IMR-90 (cell line): ENCODE measurements at regions not wholly inside any gene's neighbourhood (a gene's known extent, or its start where the extent isn't known, plus 50 kb on each side); places are given as distances from the start of the nearest gene placed in this dataset.
"Not testable (repeated sequence)": the region's sequence is repeated elsewhere in the genome, so short reads cannot be mapped to it uniquely, and the experiment has no call there.

Experiments used
- ATAC-seq: fragments of 200-7000 bp; cut with Tn5 transposase; 2 replicates; pipeline ENCODE4 v1.9.1; 2020; ENCODE audit warnings: low read depth, mild to moderate bottlenecking, moderate library complexity
- BruUV-seq: library from RNA; stranded (reverse); fragments of 400-500 nt; replicated peaks from 2 replicates; lab custom pipeline; 2021; lab: Mats Ljungman, UMichigan
- CTCF ChIA-PET: fragments of 300-600 bp; formaldehyde crosslinking; extraction: SDS; loops from one replicate; lab custom pipeline; 2021; ENCODE audit warnings: antibody characterized with exemption; lab: Yijun Ruan, JAX
- POLR2A ChIA-PET: fragments of 300-600 bp; sonication (Branson Sonifier 250); formaldehyde crosslinking; loops from one replicate; lab custom pipeline; 2022; ENCODE audit warnings: antibody characterized with exemption; ENCODE audit not compliant: unreplicated experiment; lab: Charles Lee
- DNase-seq: peaks from one replicate; pipeline ENCODE4 v3.0.0; 2013
- H2AFZ ChIP-seq: replicated peaks from 2 replicates; pipeline ENCODE3; 2013; ENCODE audit warnings: low read length, mild to moderate bottlenecking; ENCODE audit not compliant: poor library complexity
- H2AK5ac ChIP-seq: 2 replicates; pipeline ENCODE4 v1.6.1; 2013; ENCODE audit warnings: low read depth, low read length, inconsistent platforms
- H2AK9ac ChIP-seq: replicated peaks from 2 replicates; pipeline ENCODE3; 2013; ENCODE audit warnings: mild to moderate bottlenecking, low read depth, low read length, moderate library complexity; ENCODE audit not compliant: poor library complexity
- H2BK120ac ChIP-seq: 2 replicates; pipeline ENCODE4 v1.6.1; 2013; ENCODE audit warnings: low read depth, low read length, inconsistent platforms
- H2BK15ac ChIP-seq: 3 replicates; pipeline ENCODE4 v1.6.1; 2013; ENCODE audit warnings: low read depth, low read length, inconsistent platforms
- H2BK20ac ChIP-seq: 2 replicates; pipeline ENCODE4 v1.6.1; 2013; ENCODE audit warnings: low read depth, mild to moderate bottlenecking, inconsistent platforms, low read length, moderate library complexity
- H2BK5ac ChIP-seq: 2 replicates; pipeline ENCODE4 v1.6.1; 2013; ENCODE audit warnings: mild to moderate bottlenecking, low read depth, low read length, inconsistent platforms; ENCODE audit not compliant: poor library complexity, severe bottlenecking
- H3K14ac ChIP-seq: replicated peaks from 2 replicates; pipeline ENCODE4 v1.6.1; 2013; ENCODE audit warnings: low read depth, low read length, inconsistent platforms
- H3K18ac ChIP-seq: 2 replicates; pipeline ENCODE4 v1.6.1; 2013; ENCODE audit warnings: low read depth, low read length, control low read depth
- H3K23ac ChIP-seq: 2 replicates; pipeline ENCODE4 v1.6.1; 2013; ENCODE audit warnings: low read depth, low read length, inconsistent platforms
- H3K27ac ChIP-seq: 2 replicates; pipeline ENCODE4 v1.5.1; 2013; ENCODE audit warnings: mild to moderate bottlenecking, control low read depth, low read length; ENCODE audit not compliant: insufficient read depth
- H3K27me3 ChIP-seq: 2 replicates; pipeline ENCODE4 v1.6.1; 2013; ENCODE audit warnings: low read length; ENCODE audit not compliant: control insufficient read depth, insufficient read depth
- H3K36me3 ChIP-seq: 2 replicates; pipeline ENCODE4 v1.6.1; 2013; ENCODE audit warnings: low read length, mixed read lengths; ENCODE audit not compliant: control insufficient read depth, insufficient read depth
- H3K4ac ChIP-seq: 2 replicates; pipeline ENCODE4 v1.6.1; 2013; ENCODE audit warnings: low read depth, low read length, inconsistent platforms
- H3K4me1 ChIP-seq: 2 replicates; pipeline ENCODE4 v1.6.1; 2013; ENCODE audit warnings: low read length, mixed read lengths; ENCODE audit not compliant: control insufficient read depth, insufficient read depth
- H3K4me2 ChIP-seq: 2 replicates; pipeline ENCODE4 v1.6.1; 2013; ENCODE audit warnings: low read depth, mild to moderate bottlenecking, control low read depth, low read length, moderate library complexity
- H3K4me3 ChIP-seq: 2 replicates; pipeline ENCODE4 v1.5.1; 2013; ENCODE audit warnings: low read depth, mild to moderate bottlenecking, control low read depth, low read length, moderate library complexity; ENCODE audit not compliant: insufficient read depth
- H3K56ac ChIP-seq: 2 replicates; pipeline ENCODE4 v1.6.1; 2013; ENCODE audit warnings: low read length, inconsistent platforms; ENCODE audit not compliant: insufficient read depth; ENCODE audit errors: extremely low read depth
- H3K79me1 ChIP-seq, 2 experiments: 2 replicates each; pipeline ENCODE4 v1.6.1; 2013; ENCODE audit warnings: low read length in 2 of 2, inconsistent platforms in 1 of 2, low read depth in 1 of 2
- H3K9ac ChIP-seq: 2 replicates; pipeline ENCODE4 v1.6.1; 2013; ENCODE audit warnings: low read depth, low read length, control low read depth
- H3K9me1 ChIP-seq: 2 replicates; pipeline ENCODE4 v1.6.1; 2013; ENCODE audit warnings: low read length, inconsistent platforms; ENCODE audit not compliant: insufficient read depth
- H3K9me3 ChIP-seq: 2 replicates; pipeline ENCODE4 v1.6.1; 2013; ENCODE audit warnings: low read length; ENCODE audit not compliant: control insufficient read depth, insufficient read depth
- H4K20me1 ChIP-seq: 2 replicates; pipeline ENCODE4 v1.6.1; 2013; ENCODE audit warnings: low read length, inconsistent platforms; ENCODE audit not compliant: insufficient read depth
- H4K5ac ChIP-seq: 2 replicates; pipeline ENCODE4 v1.6.1; 2013; ENCODE audit warnings: mild to moderate bottlenecking, low read depth, low read length, control low read depth
- H4K8ac ChIP-seq, 2 experiments: 2 replicates each; pipeline ENCODE4 v1.6.1; 2013; ENCODE audit warnings: low read depth in 2 of 2, low read length in 2 of 2, control low read depth in 1 of 2, inconsistent platforms in 1 of 2
- H4K91ac ChIP-seq: 2 replicates; pipeline ENCODE4 v1.6.1; 2013; ENCODE audit warnings: low read depth, low read length, inconsistent platforms; ENCODE audit not compliant: insufficient read depth
- RAD21 ChIP-seq: IDR thresholded peaks from 2 replicates; pipeline ENCODE4 v1.6.1; 2012; ENCODE audit warnings: low read length, improper control_type of control experiment
- WGBS, 2 experiments: methylation state at CpG; one replicate each; pipeline versions ENCODE4 v1.1.5 to v1.1.7; 2013; ENCODE audit warnings: missing lambda C conversion rate in 2 of 2; ENCODE audit not compliant: insufficient read length in 1 of 2; ENCODE audit errors: extremely low coverage in 2 of 2; 5-methylcytosine and 5-hydroxymethylcytosine counted together
- dilution Hi-C: fragments of 300-500 bp; cut with HindIII; formaldehyde crosslinking; loops from one replicate; pipeline ENCODE4 v1.14.3; 2018; ENCODE audit warnings: low sequenced_read_pairs; ENCODE audit not compliant: unreplicated experiment
- in situ Hi-C: fragments of 300-500 bp; cut with MboI; formaldehyde crosslinking; loops from 3 replicates; pipeline ENCODE4 v1.14.3; 2019; ENCODE audit warnings: low sequenced_read_pairs, inconsistent platforms, mixed read lengths
- intact Hi-C: fragments of 100-400 bp; cut with micrococcal nuclease; formaldehyde crosslinking; loops from 2 replicates; pipeline ENCODE4 v1.10.0; 2022

DNA sequence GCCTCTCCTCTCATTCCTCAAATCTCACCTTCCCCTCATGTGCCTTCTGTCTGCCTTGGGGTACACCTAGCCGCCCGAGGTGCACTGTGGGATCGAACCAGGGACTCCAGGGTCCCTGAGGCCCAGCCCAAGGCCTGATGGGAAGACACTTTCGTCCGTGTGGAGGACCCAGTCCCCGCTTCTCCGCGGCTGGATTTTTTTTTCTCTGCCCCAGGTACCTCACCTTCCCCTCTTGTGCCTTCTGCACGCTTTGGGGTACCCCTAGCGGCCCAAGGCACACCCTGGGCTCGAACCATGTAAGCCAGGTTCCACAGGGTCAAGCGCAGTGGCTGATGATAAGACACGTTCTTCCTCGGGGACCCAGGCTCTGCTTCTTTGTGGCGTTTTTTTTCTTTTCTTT is 530.7 kb downstream of the CWH43 start:
- no peaks in the 10 kb centered on the region for H4K20me1 ChIP-seq
- BruUV-seq: no TSS peak
- no peak overlapping the region for H3K4me3 ChIP-seq
- no peak overlapping the region for H2AK5ac ChIP-seq
- H2BK120ac ChIP-seq: no peak overlapping the region
- dilution Hi-C loops: no loop called here
- H3K56ac ChIP-seq: no peak overlapping the region
- intact Hi-C loops: no loop called here
- no peak overlapping the region for H4K5ac ChIP-seq
- H3K27ac ChIP-seq: no peak overlapping the region
- no peak overlapping the region for H3K9ac ChIP-seq
- ATAC-seq (no peak), DNase-seq (no peak)
- H3K14ac ChIP-seq: no peak overlapping the region
- H3K4me2 ChIP-seq: no peak overlapping the region
- H3K18ac ChIP-seq: no peak overlapping the region
- no peak overlapping the region for H3K23ac ChIP-seq
- H3K9me1 ChIP-seq: no peaks in the 10 kb centered on the region
- POLR2A ChIA-PET: no interaction called here
- no peaks in the 10 kb centered on the region for H3K27me3 ChIP-seq
- H3K4me1 ChIP-seq: no peaks in the 10 kb centered on the region
- TF ChIP-seq RAD21: no peak
- H3K9me3 ChIP-seq: peaks cover 19% of the 10 kb centered on the region
- no peak overlapping the region for H2BK5ac ChIP-seq
- no peak overlapping the region for H2AK9ac ChIP-seq
- H2BK15ac ChIP-seq: no peak overlapping the region
- H3K36me3 ChIP-seq: no peaks in the 10 kb centered on the region
- no peaks in the 10 kb centered on the region for H3K79me1 ChIP-seq
- no peak overlapping the region for H4K8ac ChIP-seq
- CTCF ChIA-PET: no interaction called here
- H2AFZ ChIP-seq: no peak overlapping the region
- H3K4ac ChIP-seq: no peak overlapping the region
- WGBS, 2 experiments: 60% methylated on average over 4 of the region's 15 CpGs; no CpG with 5 or more reads in 1 of the 2 experiments
- in situ Hi-C loops: no loop called here
- no peak overlapping the region for H2BK20ac ChIP-seq
- no peak overlapping the region for H4K91ac ChIP-seq

DNA sequence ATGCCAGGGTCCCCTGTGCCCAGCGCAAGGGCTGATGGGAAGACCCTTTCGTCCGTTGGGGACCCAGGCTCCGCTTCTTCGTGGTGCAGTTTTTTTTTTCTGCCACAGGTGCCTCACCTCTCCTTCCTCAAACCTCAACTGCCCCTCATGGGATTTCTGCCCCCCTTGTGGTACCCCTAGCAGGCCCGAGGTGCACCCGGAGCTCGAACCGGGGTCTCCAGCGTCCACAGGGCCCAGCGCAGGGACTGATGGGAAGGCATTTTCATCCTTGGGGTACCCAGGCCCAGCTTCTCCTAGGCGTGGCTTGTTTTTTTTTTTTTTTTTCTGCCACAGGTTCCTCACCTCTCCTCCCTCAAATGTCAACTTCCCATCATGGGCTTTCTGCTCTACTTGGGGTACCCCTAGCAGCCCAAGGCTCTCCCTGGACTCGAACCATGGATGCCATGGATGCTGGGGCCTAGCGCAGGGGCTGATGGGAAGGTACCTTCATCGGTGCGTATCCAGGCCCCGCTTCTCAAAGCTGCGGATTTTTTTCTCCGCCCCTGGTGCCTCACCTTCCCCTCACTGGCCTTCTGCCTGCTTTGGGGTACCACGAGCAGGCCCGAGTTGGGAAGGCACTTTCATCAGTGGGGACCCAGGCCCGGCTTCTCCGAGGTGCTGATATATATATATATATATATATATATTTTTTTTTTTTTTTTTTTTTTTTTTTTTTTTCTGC is 531.6 kb downstream of the CWH43 start:
- H3K18ac ChIP-seq, H2BK20ac ChIP-seq, H2BK5ac ChIP-seq, H2AK5ac ChIP-seq, H3K4me3 ChIP-seq, H2BK15ac ChIP-seq, H4K5ac ChIP-seq, H2BK120ac ChIP-seq, CTCF ChIA-PET, H3K9ac ChIP-seq, BruUV-seq, H3K4me2 ChIP-seq, dilution Hi-C loops, DNase-seq, H3K27me3 ChIP-seq, H4K91ac ChIP-seq, H3K56ac ChIP-seq, POLR2A ChIA-PET, H3K9me1 ChIP-seq, H4K8ac ChIP-seq, in situ Hi-C loops, H3K14ac ChIP-seq, H3K27ac ChIP-seq, H3K4ac ChIP-seq, intact Hi-C loops, H3K36me3 ChIP-seq, H3K79me1 ChIP-seq, H3K23ac ChIP-seq, H3K4me1 ChIP-seq, H2AK9ac ChIP-seq, H2AFZ ChIP-seq, H4K20me1 ChIP-seq, ATAC-seq: not testable (repeated sequence)
- no CpG with 5 or more reads among the region's 23 CpGs for WGBS, 2 experiments
- peaks cover 14% of the 10 kb centered on the region for H3K9me3 ChIP-seq
